PFSK-1 (cell line): ENCODE measurements at regions not wholly inside any gene's neighbourhood (a gene's known extent, or its start where the extent isn't known, plus 50 kb on each side); places are given as distances from the start of the nearest gene placed in this dataset.

ENCODE experiments used
- POLR2AphosphoS5 ChIP-seq: IDR thresholded peaks from 2 replicates; pipeline ENCODE4 v1.6.1; 2012; ENCODE audit warnings: low read depth, mild to moderate bottlenecking, control low read depth, low read length, moderate library complexity
- TAF1 ChIP-seq: IDR thresholded peaks from 2 replicates; pipeline ENCODE4 v1.6.1; 2012; ENCODE audit warnings: low read length, control low read depth, borderline replicate concordance; ENCODE audit not compliant: insufficient read depth
- TF ChIP-seq, protein P1 (sequence below), 2 experiments: IDR thresholded peaks; 2 replicates each; pipeline versions ENCODE4 v1.6.1 to v1.8.0; 2011 to 2012; ENCODE audit warnings: low read depth in 2 of 2, low read length in 2 of 2, control low read depth in 1 of 2, inconsistent platforms in 1 of 2, mild to moderate bottlenecking in 1 of 2, moderate library complexity in 1 of 2; ENCODE audit not compliant: insufficient read depth in 1 of 2

DNA sequence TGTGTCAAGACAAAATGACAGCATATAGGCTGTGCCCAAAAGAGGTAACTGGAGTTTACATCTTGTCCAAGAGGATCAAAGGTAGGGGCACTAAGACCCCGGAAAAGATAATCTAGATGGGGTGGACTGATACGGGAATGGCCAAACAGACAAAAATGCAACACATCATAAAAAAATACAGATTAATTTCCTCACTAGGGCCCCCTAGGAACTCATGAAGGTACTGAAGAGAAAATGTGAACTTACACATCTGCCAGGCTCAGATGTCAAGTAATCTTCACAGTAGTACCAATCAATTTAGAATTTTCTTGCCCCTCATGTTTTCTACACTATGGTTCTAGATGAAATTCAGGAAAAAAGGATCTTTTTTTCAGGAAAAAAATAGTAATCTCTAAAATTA is 115.6 kb upstream of the REG3A start:
- TF ChIP-seq, protein P1, sequence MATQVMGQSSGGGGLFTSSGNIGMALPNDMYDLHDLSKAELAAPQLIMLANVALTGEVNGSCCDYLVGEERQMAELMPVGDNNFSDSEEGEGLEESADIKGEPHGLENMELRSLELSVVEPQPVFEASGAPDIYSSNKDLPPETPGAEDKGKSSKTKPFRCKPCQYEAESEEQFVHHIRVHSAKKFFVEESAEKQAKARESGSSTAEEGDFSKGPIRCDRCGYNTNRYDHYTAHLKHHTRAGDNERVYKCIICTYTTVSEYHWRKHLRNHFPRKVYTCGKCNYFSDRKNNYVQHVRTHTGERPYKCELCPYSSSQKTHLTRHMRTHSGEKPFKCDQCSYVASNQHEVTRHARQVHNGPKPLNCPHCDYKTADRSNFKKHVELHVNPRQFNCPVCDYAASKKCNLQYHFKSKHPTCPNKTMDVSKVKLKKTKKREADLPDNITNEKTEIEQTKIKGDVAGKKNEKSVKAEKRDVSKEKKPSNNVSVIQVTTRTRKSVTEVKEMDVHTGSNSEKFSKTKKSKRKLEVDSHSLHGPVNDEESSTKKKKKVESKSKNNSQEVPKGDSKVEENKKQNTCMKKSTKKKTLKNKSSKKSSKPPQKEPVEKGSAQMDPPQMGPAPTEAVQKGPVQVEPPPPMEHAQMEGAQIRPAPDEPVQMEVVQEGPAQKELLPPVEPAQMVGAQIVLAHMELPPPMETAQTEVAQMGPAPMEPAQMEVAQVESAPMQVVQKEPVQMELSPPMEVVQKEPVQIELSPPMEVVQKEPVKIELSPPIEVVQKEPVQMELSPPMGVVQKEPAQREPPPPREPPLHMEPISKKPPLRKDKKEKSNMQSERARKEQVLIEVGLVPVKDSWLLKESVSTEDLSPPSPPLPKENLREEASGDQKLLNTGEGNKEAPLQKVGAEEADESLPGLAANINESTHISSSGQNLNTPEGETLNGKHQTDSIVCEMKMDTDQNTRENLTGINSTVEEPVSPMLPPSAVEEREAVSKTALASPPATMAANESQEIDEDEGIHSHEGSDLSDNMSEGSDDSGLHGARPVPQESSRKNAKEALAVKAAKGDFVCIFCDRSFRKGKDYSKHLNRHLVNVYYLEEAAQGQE (IDR thresholded peaks at IDR 0.05; ENCODE audit: insufficient read depth in 1 of 2, low read depth in 2 of 2, low read length in 2 of 2) = no peak
- TF ChIP-seq POLR2AphosphoS5 (no peak), TAF1 (no peak)
